ENCODE measurements at regions not wholly inside any gene's neighbourhood (a gene's known extent, or its start where the extent isn't known, plus 50 kb on each side); places are given as distances from the start of the nearest gene placed in this dataset.

- no peak for DNase-seq
Observed at GRCh38 chr20:39333211-39333610, 371.1 kb downstream of the DHX35 start.

GRCh38 chr20:39328347-39328746 is 366.2 kb downstream of the DHX35 start:
- no peak for DNase-seq

- no peak for DNase-seq
Observed at GRCh38 chr20:39326050-39326449, 363.9 kb downstream of the DHX35 start.

- DNase-seq = no peak
Observed at GRCh38 chr20:39318911-39319310, 356.8 kb downstream of the DHX35 start.

GRCh38 chr20:39312676-39313075 is 350.5 kb downstream of the DHX35 start:
- no peak for DNase-seq

GRCh38 chr20:39311851-39312506 is 349.8 kb downstream of the DHX35 start:
- DNase-seq = no peak

- no peak for DNase-seq
Observed at GRCh38 chr20:39310363-39310995, 348.3 kb downstream of the DHX35 start.

- DNase-seq = no peak
Observed at GRCh38 chr20:39309458-39309857, 347.3 kb downstream of the DHX35 start.

GRCh38 chr20:39302312-39302711 is 340.2 kb downstream of the DHX35 start:
- DNase-seq = no peak

GRCh38 chr20:39299783-39300182 is 337.6 kb downstream of the DHX35 start:
- no peak for DNase-seq

GRCh38 chr20:39298571-39299506 is 336.7 kb downstream of the DHX35 start:
- no peak for DNase-seq

- DNase-seq = no peak
Observed at GRCh38 chr20:39298121-39298520, 336.0 kb downstream of the DHX35 start.

- no peak for DNase-seq
Observed at GRCh38 chr20:39295301-39295700, 333.2 kb downstream of the DHX35 start.

GRCh38 chr20:39294137-39294725 is 332.1 kb downstream of the DHX35 start:
- no peak for DNase-seq

- DNase-seq = no peak
Observed at GRCh38 chr20:39292193-39292736, 330.1 kb downstream of the DHX35 start.

GRCh38 chr20:39291301-39291700 is 329.2 kb downstream of the DHX35 start:
- DNase-seq = no peak

GRCh38 chr20:39290575-39290974 is 328.4 kb downstream of the DHX35 start:
- DNase-seq = no peak

GRCh38 chr20:39289831-39290230 is 327.7 kb downstream of the DHX35 start:
- DNase-seq = no peak

GRCh38 chr20:39289316-39289715 is 327.2 kb downstream of the DHX35 start:
- DNase-seq = no peak

GRCh38 chr20:39283464-39283863 is 321.3 kb downstream of the DHX35 start:
- no peak for DNase-seq

- DNase-seq = no peak
Observed at GRCh38 chr20:39282619-39283092, 320.5 kb downstream of the DHX35 start.

GRCh38 chr20:39280875-39281274 is 318.7 kb downstream of the DHX35 start:
- DNase-seq = no peak

- DNase-seq = no peak
Observed at GRCh38 chr20:39278230-39278788, 316.2 kb downstream of the DHX35 start.
